ENCODE measurements at regions not wholly inside any gene's neighbourhood (a gene's known extent, or its start where the extent isn't known, plus 50 kb on each side); places are given as distances from the start of the nearest gene placed in this dataset.

GRCh38 chr9:100715100-100715380 lies 137.2 kb downstream of the CAVIN4 start:
- H2AFZ ChIP-seq (ENCODE audit: low read depth, low read length), result no peak overlapping the region
- H3K27me3 ChIP-seq (ENCODE audit: low read depth, low read length), result no peaks in the 10 kb centered on the region
- TF ChIP-seq CTCF (IDR thresholded peaks at IDR 0.05; ENCODE audit: low read depth, low read length) (no peak), EZH2phosphoT487 (IDR thresholded peaks at IDR 0.05; ENCODE audit: low read depth) (no peak)
- no peak overlapping the region for H3K27ac ChIP-seq (ENCODE audit: low read length)
- no peaks in the 10 kb centered on the region for H4K20me1 ChIP-seq (ENCODE audit: insufficient read depth, low read length)
- H3K4me1 ChIP-seq (ENCODE audit: low read length), result no peaks in the 10 kb centered on the region
- no peak overlapping the region for H3K4me2 ChIP-seq (ENCODE audit: low read length)
- H3K9ac ChIP-seq (ENCODE audit: low read length), result no peak overlapping the region
- H3K4me3 ChIP-seq (ENCODE audit: low read length), result no peak overlapping the region
- H3K9me3 ChIP-seq (ENCODE audit: insufficient read depth, low read length), result no peaks in the 10 kb centered on the region
- H3K79me2 ChIP-seq (ENCODE audit: low read length), result no peaks in the 10 kb centered on the region
- no peaks in the 10 kb centered on the region for H3K36me3 ChIP-seq (replicated peaks; ENCODE audit: low read depth, low read length)

GRCh38 chr9:100718717-100719116 lies 140.8 kb downstream of the CAVIN4 start:
- Histone ChIP-seq H2AFZ (ENCODE audit: low read depth, low read length) (no peak overlapping the region), H3K27me3 (ENCODE audit: low read depth, low read length) (no peaks in the 10 kb centered on the region), H3K4me2 (ENCODE audit: low read length) (no peak overlapping the region), H4K20me1 (ENCODE audit: insufficient read depth, low read length) (no peaks in the 10 kb centered on the region), H3K9me3 (ENCODE audit: insufficient read depth, low read length) (no peaks in the 10 kb centered on the region), H3K27ac (ENCODE audit: low read length) (no peak overlapping the region), H3K4me3 (ENCODE audit: low read length) (no peak overlapping the region), H3K4me1 (ENCODE audit: low read length) (no peaks in the 10 kb centered on the region), H3K9ac (ENCODE audit: low read length) (no peak overlapping the region), H3K79me2 (ENCODE audit: low read length) (no peaks in the 10 kb centered on the region), H3K36me3 (replicated peaks; ENCODE audit: low read depth, low read length) (no peaks in the 10 kb centered on the region)
- TF ChIP-seq EZH2phosphoT487 (IDR thresholded peaks at IDR 0.05; ENCODE audit: low read depth), result no peak
- no peak for TF ChIP-seq CTCF (IDR thresholded peaks at IDR 0.05; ENCODE audit: low read depth, low read length)

GRCh38 chr9:100720922-100721321 lies 143.0 kb downstream of the CAVIN4 start:
- H3K36me3 ChIP-seq (replicated peaks; ENCODE audit: low read depth, low read length), result no peaks in the 10 kb centered on the region
- H3K4me3 ChIP-seq (ENCODE audit: low read length), result no peak overlapping the region
- no peak overlapping the region for H3K4me2 ChIP-seq (ENCODE audit: low read length)
- TF ChIP-seq EZH2phosphoT487 (IDR thresholded peaks at IDR 0.05; ENCODE audit: low read depth) (no peak), CTCF (IDR thresholded peaks at IDR 0.05; ENCODE audit: low read depth, low read length) (no peak)
- peaks cover 16% of the 10 kb centered on the region; the same call in 1 of the 2 replicates for H3K27me3 ChIP-seq (ENCODE audit: low read depth, low read length)
- H3K9ac ChIP-seq (ENCODE audit: low read length), result no peak overlapping the region
- no peaks in the 10 kb centered on the region for H3K9me3 ChIP-seq (ENCODE audit: insufficient read depth, low read length)
- H3K27ac ChIP-seq (ENCODE audit: low read length), result no peak overlapping the region
- H4K20me1 ChIP-seq (ENCODE audit: insufficient read depth, low read length), result no peaks in the 10 kb centered on the region
- H3K4me1 ChIP-seq (ENCODE audit: low read length), result no peaks in the 10 kb centered on the region
- H3K79me2 ChIP-seq (ENCODE audit: low read length), result no peaks in the 10 kb centered on the region
- H2AFZ ChIP-seq (ENCODE audit: low read depth, low read length), result no peak overlapping the region

- no peaks in the 10 kb centered on the region for H4K20me1 ChIP-seq (ENCODE audit: insufficient read depth, low read length)
- H3K79me2 ChIP-seq (ENCODE audit: low read length), result no peaks in the 10 kb centered on the region
- H3K4me2 ChIP-seq (ENCODE audit: low read length), result no peak overlapping the region
- H3K36me3 ChIP-seq (replicated peaks; ENCODE audit: low read depth, low read length), result no peaks in the 10 kb centered on the region
- no peak overlapping the region for H2AFZ ChIP-seq (ENCODE audit: low read depth, low read length)
- H3K9ac ChIP-seq (ENCODE audit: low read length), result no peak overlapping the region
- H3K4me3 ChIP-seq (ENCODE audit: low read length), result no peak overlapping the region
- H3K4me1 ChIP-seq (ENCODE audit: low read length), result no peaks in the 10 kb centered on the region
- H3K27ac ChIP-seq (ENCODE audit: low read length), result no peak overlapping the region
- H3K9me3 ChIP-seq (ENCODE audit: insufficient read depth, low read length), result no peaks in the 10 kb centered on the region
- TF ChIP-seq CTCF (IDR thresholded peaks at IDR 0.05; ENCODE audit: low read depth, low read length) (no peak), EZH2phosphoT487 (IDR thresholded peaks at IDR 0.05; ENCODE audit: low read depth) (no peak)
- H3K27me3 ChIP-seq (ENCODE audit: low read depth, low read length), result peaks cover 24% of the 10 kb centered on the region
These were observed 147.0 kb downstream of the CAVIN4 start for GRCh38 chr9:100724886-100725285.

All from OCI-LY3 (cell line).